MM.1S (cell line): ENCODE measurements at regions not wholly inside any gene's neighbourhood (a gene's known extent, or its start where the extent isn't known, plus 50 kb on each side); places are given as distances from the start of the nearest gene placed in this dataset.

Experiments used
- CTCF ChIP-seq: fragments of 300-600 bp; sonication (generic); IDR thresholded peaks from 2 replicates; pipeline ENCODE4 v1.5.1; 2016; ENCODE audit warnings: antibody characterized with exemption, low read length, mixed read lengths
- EZH2 ChIP-seq: fragments of 300-600 bp; sonication (generic); optimal IDR thresholded peaks from 2 replicates; pipeline ENCODE3; 2017; ENCODE audit warnings: low read depth, mild to moderate bottlenecking, antibody characterized with exemption, low read length, mixed read lengths
- EZH2phosphoT487 ChIP-seq: fragments of 300-600 bp; sonication (generic); IDR thresholded peaks from 2 replicates; pipeline ENCODE4 v1.6.1; 2018; ENCODE audit warnings: antibody characterized with exemption, low read length

DNA sequence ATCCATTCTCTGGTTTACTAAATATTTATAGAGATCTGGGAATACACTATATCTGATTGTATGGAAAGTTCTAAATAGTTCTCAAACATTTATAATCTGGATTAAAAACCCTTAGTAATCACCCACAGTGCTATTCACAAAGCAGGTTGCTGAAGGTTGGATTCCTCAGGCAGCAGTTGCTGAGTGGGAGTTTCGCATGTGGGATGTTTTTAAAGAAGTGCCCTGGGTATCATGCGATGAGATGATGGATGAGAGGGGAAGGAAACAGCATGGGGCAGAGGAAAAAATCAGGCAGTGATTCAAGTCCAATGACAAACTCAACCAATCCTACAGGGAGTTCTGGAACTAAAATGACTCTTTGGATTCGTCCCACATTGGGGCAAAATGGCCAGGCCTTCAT is 85.3 kb upstream of the GALNT2 start:
- no peak for TF ChIP-seq CTCF
- no peak for TF ChIP-seq EZH2phosphoT487
- no peak for TF ChIP-seq EZH2
